OCI-LY7 (cell line): ENCODE measurements at regions not wholly inside any gene's neighbourhood (a gene's known extent, or its start where the extent isn't known, plus 50 kb on each side); places are given as distances from the start of the nearest gene placed in this dataset.

Source experiments
- BruUV-seq: library from RNA; stranded (reverse); fragments of 400-500 nt; replicated peaks from 2 replicates; lab custom pipeline; 2021; lab: Mats Ljungman, UMichigan
- CTCF ChIA-PET: fragments of 300-600 bp; sonication (Branson Sonifier 250); formaldehyde crosslinking; loops from one replicate; lab custom pipeline; 2022; ENCODE audit warnings: antibody characterized with exemption; ENCODE audit not compliant: unreplicated experiment; lab: Charles Lee
- POLR2A ChIA-PET: fragments of 300-600 bp; sonication (Branson Sonifier 250); formaldehyde crosslinking; loops from one replicate; lab custom pipeline; 2022; ENCODE audit warnings: antibody characterized with exemption; lab: Charles Lee
- DNase-seq: peaks from one replicate; pipeline ENCODE4 v3.0.0-alpha.2; 2015; ENCODE audit warnings: low spot score
- H2AFZ ChIP-seq: fragments of 200-600 bp; sonication (generic), shearing (Covaris generic); 2 replicates; pipeline ENCODE4 v1.6.1; 2014; ENCODE audit warnings: mild to moderate bottlenecking, antibody characterized with exemption, low read length, moderate library complexity
- H3K27ac ChIP-seq: fragments of 200-600 bp; sonication (generic); 2 replicates; pipeline ENCODE4 v1.5.1; 2014; ENCODE audit warnings: mixed run types, low read depth, mild to moderate bottlenecking, moderate library complexity, low read length, inconsistent platforms; ENCODE audit not compliant: poor library complexity, severe bottlenecking
- H3K36me3 ChIP-seq: fragments of 200-600 bp; sonication (generic); 2 replicates; pipeline ENCODE4 v1.6.1; 2014; ENCODE audit warnings: mild to moderate bottlenecking, antibody characterized with exemption, low read length, moderate library complexity, mixed read lengths; ENCODE audit not compliant: insufficient read depth
- H3K4me1 ChIP-seq: fragments of 200-600 bp; sonication (generic); 2 replicates; pipeline ENCODE4 v1.5.1; 2014; ENCODE audit warnings: mild to moderate bottlenecking, low read length; ENCODE audit not compliant: insufficient read depth, poor library complexity, severe bottlenecking
- H3K4me2 ChIP-seq: fragments of 200-600 bp; sonication (generic); 2 replicates; pipeline ENCODE4 v1.6.1; 2014; ENCODE audit warnings: mild to moderate bottlenecking, low read length
- H3K4me3 ChIP-seq: fragments of 200-600 bp; sonication (generic); 2 replicates; pipeline ENCODE4 v1.5.1; 2014; ENCODE audit warnings: mild to moderate bottlenecking, low read depth, low read length; ENCODE audit not compliant: poor library complexity, severe bottlenecking
- H3K79me2 ChIP-seq: fragments of 200-600 bp; sonication (generic); 2 replicates; pipeline ENCODE4 v1.6.1; 2016; ENCODE audit warnings: low read depth, mild to moderate bottlenecking, low read length, moderate library complexity, mixed read lengths; ENCODE audit not compliant: insufficient read depth
- H3K9me2 ChIP-seq: fragments of 200-600 bp; sonication (generic); 2 replicates; pipeline ENCODE4 v1.6.1; 2016; ENCODE audit warnings: mild to moderate bottlenecking, low read length, mixed read lengths; ENCODE audit not compliant: insufficient read depth
- H3K9me3 ChIP-seq: fragments of 200-600 bp; sonication (generic); 2 replicates; pipeline ENCODE4 v1.6.1; 2014; ENCODE audit warnings: mild to moderate bottlenecking, mixed run types, low read length, mixed read lengths
- H4K20me1 ChIP-seq: fragments of 200-600 bp; sonication (generic); 2 replicates; pipeline ENCODE4 v1.6.1; 2014; ENCODE audit warnings: mild to moderate bottlenecking, antibody characterized with exemption, low read length, moderate library complexity, mixed read lengths; ENCODE audit not compliant: insufficient read depth
- CTCF ChIP-seq: fragments of 200-600 bp; sonication (generic); conservative IDR thresholded peaks from 2 replicates; pipeline ENCODE4 v1.5.1; 2014; ENCODE audit warnings: mild to moderate bottlenecking, antibody characterized with exemption, low read length, moderate library complexity, mixed read lengths
- EZH2phosphoT487 ChIP-seq: fragments of 200-600 bp; sonication (generic); IDR thresholded peaks from 2 replicates; pipeline ENCODE4 v1.6.1; 2018; ENCODE audit warnings: low read depth, borderline replicate concordance, mild to moderate bottlenecking, mixed run types, antibody characterized with exemption, low read length, moderate library complexity, mixed read lengths
- intact Hi-C: fragments of 100-400 bp; cut with micrococcal nuclease; formaldehyde crosslinking; loops from one replicate; pipeline ENCODE4 v1.10.0; 2022; ENCODE audit not compliant: unreplicated experiment

DNA sequence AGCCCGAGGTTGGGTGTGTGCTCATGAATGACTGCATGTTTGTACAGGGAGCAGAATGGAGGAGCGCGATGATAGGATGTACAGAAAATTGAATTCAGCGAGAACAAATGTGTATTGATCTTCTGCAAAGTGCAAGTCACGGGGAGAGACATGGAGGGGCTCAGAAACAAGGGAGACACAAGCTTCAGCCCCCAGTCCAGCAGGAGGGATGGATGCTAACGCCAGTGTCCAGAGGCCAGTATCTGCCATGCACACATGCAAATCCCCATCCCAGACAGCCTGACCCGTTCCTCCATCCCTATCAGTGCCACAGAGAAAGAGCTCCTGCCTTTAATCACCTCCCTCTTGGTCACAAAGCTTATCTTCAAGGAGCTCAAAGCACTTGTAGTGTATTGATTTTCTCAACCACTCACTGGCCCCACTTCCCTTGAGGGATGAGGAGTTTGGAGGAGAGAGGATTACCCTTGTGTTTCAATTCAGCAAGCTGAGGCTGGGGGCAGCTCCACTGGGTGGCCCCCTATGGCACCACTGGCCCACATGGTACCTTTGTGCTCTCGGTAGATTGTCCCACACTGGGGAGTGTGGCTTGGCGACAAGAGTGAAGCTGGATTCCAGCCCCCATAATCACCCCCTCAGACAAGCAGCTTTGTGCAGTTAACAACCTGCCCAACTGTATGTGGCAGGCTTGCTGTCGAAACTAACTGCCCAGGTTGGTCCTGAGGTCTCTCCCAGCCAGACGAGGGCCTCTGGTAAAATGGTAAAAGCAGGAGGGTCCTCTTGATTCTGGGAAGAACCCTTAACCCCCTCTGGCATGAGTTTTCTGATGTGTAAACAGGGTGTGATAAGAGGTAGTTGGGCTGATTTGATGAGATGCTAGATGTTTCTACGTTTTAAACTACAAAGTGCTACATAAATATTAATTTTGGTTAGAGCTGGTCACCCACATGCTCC lies 151.6 kb upstream of the UNC5B start:
- no peaks in the 10 kb centered on the region for H3K4me1 ChIP-seq
- no peaks in the 10 kb centered on the region for H4K20me1 ChIP-seq
- no peak overlapping the region for H3K27ac ChIP-seq
- no peaks in the 10 kb centered on the region for H3K79me2 ChIP-seq
- no TSS peak for BruUV-seq
- intact Hi-C loops: no loop called here
- H3K9me3 ChIP-seq: no peaks in the 10 kb centered on the region
- H3K36me3 ChIP-seq: no peaks in the 10 kb centered on the region
- H2AFZ ChIP-seq: no peak overlapping the region
- DNase-seq: no peak
- no peak overlapping the region for H3K4me2 ChIP-seq
- H3K9me2 ChIP-seq: no peaks in the 10 kb centered on the region
- POLR2A ChIA-PET: no interaction called here
- H3K4me3 ChIP-seq: no peak overlapping the region
- CTCF ChIA-PET: no interaction called here
- no peak for TF ChIP-seq CTCF
- no peak for TF ChIP-seq EZH2phosphoT487

GRCh38 chr10:71061472-71061871 lies 150.9 kb upstream of the UNC5B start:
- TF ChIP-seq EZH2phosphoT487 (no peak), CTCF (no peak)
- DNase-seq: no peak
- Histone ChIP-seq H2AFZ (no peak overlapping the region), H3K9me3 (no peaks in the 10 kb centered on the region), H3K4me1 (no peaks in the 10 kb centered on the region), H3K27ac (no peak overlapping the region), H3K36me3 (no peaks in the 10 kb centered on the region), H3K79me2 (no peaks in the 10 kb centered on the region), H3K4me2 (no peak overlapping the region), H4K20me1 (no peaks in the 10 kb centered on the region), H3K9me2 (no peaks in the 10 kb centered on the region), H3K4me3 (no peak overlapping the region)
- POLR2A ChIA-PET: no interaction called here
- CTCF ChIA-PET: no interaction called here
- BruUV-seq: no TSS peak
- intact Hi-C loops: no loop called here

- Histone ChIP-seq H4K20me1 (no peaks in the 10 kb centered on the region), H3K4me3 (no peak overlapping the region), H3K27ac (no peak overlapping the region), H3K4me1 (no peaks in the 10 kb centered on the region), H3K79me2 (no peaks in the 10 kb centered on the region), H3K36me3 (no peaks in the 10 kb centered on the region), H3K4me2 (no peak overlapping the region), H3K9me3 (no peaks in the 10 kb centered on the region), H2AFZ (no peak overlapping the region), H3K9me2 (no peaks in the 10 kb centered on the region)
- intact Hi-C loops: no loop called here
- BruUV-seq: no TSS peak
- TF ChIP-seq EZH2phosphoT487 (no peak), CTCF (no peak)
- CTCF ChIA-PET: no interaction called here
- no peak for DNase-seq
- POLR2A ChIA-PET: no interaction called here
Observed at GRCh38 chr10:71062156-71062555, 150.2 kb upstream of the UNC5B start.
